ENCODE measurements at regions not wholly inside any gene's neighbourhood (a gene's known extent, or its start where the extent isn't known, plus 50 kb on each side); places are given as distances from the start of the nearest gene placed in this dataset.

GRCh38 chr3:181896605-181897004 lies 184.9 kb downstream of the SOX2 start:
- ATAC-seq (ENCODE audit: insufficient number of reproducible peaks, low FRiP score, low read depth) (no peak), DNase-seq (ENCODE audit: low spot score) (no peak)
- Histone ChIP-seq H3K9me3 (no peaks in the 10 kb centered on the region), H3K4me3 (no peak overlapping the region), H3K36me3 (no peaks in the 10 kb centered on the region), H3K4me1 (ENCODE audit: control insufficient read depth in 1 of 2, low read depth in 2 of 2) (no peaks in the 10 kb centered on the region), H3K27ac (no peak overlapping the region), H3K27me3 (replicated peaks; ENCODE audit: insufficient read depth) (no peaks in the 10 kb centered on the region)
- no peak for TF ChIP-seq CTCF (IDR thresholded peaks at IDR 0.05)

- no peak for TF ChIP-seq CTCF (IDR thresholded peaks at IDR 0.05)
- no peak overlapping the region for H3K27ac ChIP-seq
- no peak overlapping the region for H3K4me3 ChIP-seq
- H3K9me3 ChIP-seq, result no peaks in the 10 kb centered on the region
- no peaks in the 10 kb centered on the region for H3K4me1 ChIP-seq (ENCODE audit: control insufficient read depth in 1 of 2, low read depth in 2 of 2)
- no peak for ATAC-seq (ENCODE audit: insufficient number of reproducible peaks, low FRiP score, low read depth)
- no peak for DNase-seq (ENCODE audit: low spot score)
- H3K27me3 ChIP-seq (replicated peaks; ENCODE audit: insufficient read depth), result no peaks in the 10 kb centered on the region
- H3K36me3 ChIP-seq, result no peaks in the 10 kb centered on the region
Observed at GRCh38 chr3:181899702-181900101, 188.0 kb downstream of the SOX2 start.

GRCh38 chr3:181901626-181902025 lies 189.9 kb downstream of the SOX2 start:
- Histone ChIP-seq H3K4me1 (ENCODE audit: control insufficient read depth in 1 of 2, low read depth in 2 of 2) (no peaks in the 10 kb centered on the region), H3K27ac (no peak overlapping the region), H3K9me3 (no peaks in the 10 kb centered on the region), H3K36me3 (no peaks in the 10 kb centered on the region), H3K4me3 (no peak overlapping the region), H3K27me3 (replicated peaks; ENCODE audit: insufficient read depth) (no peaks in the 10 kb centered on the region)
- no peak for TF ChIP-seq CTCF (IDR thresholded peaks at IDR 0.05)
- no peak for DNase-seq (ENCODE audit: low spot score)
- no peak for ATAC-seq (ENCODE audit: insufficient number of reproducible peaks, low FRiP score, low read depth)

GRCh38 chr3:181906338-181906737 lies 194.6 kb downstream of the SOX2 start:
- TF ChIP-seq CTCF (IDR thresholded peaks at IDR 0.05), result no peak
- no peak overlapping the region for H3K27ac ChIP-seq
- no peak for ATAC-seq (ENCODE audit: insufficient number of reproducible peaks, low FRiP score, low read depth)
- no peaks in the 10 kb centered on the region for H3K4me1 ChIP-seq (ENCODE audit: control insufficient read depth in 1 of 2, low read depth in 2 of 2)
- no peak overlapping the region for H3K4me3 ChIP-seq
- H3K36me3 ChIP-seq, result no peaks in the 10 kb centered on the region
- DNase-seq (ENCODE audit: low spot score), result no peak
- no peaks in the 10 kb centered on the region for H3K9me3 ChIP-seq
- no peaks in the 10 kb centered on the region for H3K27me3 ChIP-seq (replicated peaks; ENCODE audit: insufficient read depth)

- no peak overlapping the region for H3K4me3 ChIP-seq
- H3K27me3 ChIP-seq (replicated peaks; ENCODE audit: insufficient read depth), result no peaks in the 10 kb centered on the region
- H3K36me3 ChIP-seq, result no peaks in the 10 kb centered on the region
- ATAC-seq (ENCODE audit: insufficient number of reproducible peaks, low FRiP score, low read depth) (no peak), DNase-seq (ENCODE audit: low spot score) (no peak)
- no peaks in the 10 kb centered on the region for H3K4me1 ChIP-seq (ENCODE audit: control insufficient read depth in 1 of 2, low read depth in 2 of 2)
- H3K9me3 ChIP-seq, result no peaks in the 10 kb centered on the region
- no peak for TF ChIP-seq CTCF (IDR thresholded peaks at IDR 0.05)
- H3K27ac ChIP-seq, result no peak overlapping the region
Observed at GRCh38 chr3:181909241-181909640, 197.5 kb downstream of the SOX2 start.
